MM.1S (cell line): ENCODE measurements at regions not wholly inside any gene's neighbourhood (a gene's known extent, or its start where the extent isn't known, plus 50 kb on each side); places are given as distances from the start of the nearest gene placed in this dataset.

Experiments used
- DNase-seq: peaks from one replicate; pipeline ENCODE4 v3.0.0-alpha.2; 2015
- H2AFZ ChIP-seq: fragments of 300-600 bp; sonication (generic); 2 replicates; pipeline ENCODE4 v1.6.0; 2016; ENCODE audit warnings: antibody characterized with exemption, low read length
- H3F3A ChIP-seq: fragments of 300-600 bp; sonication (generic); 2 replicates; pipeline ENCODE4 v1.6.1; 2016; ENCODE audit warnings: mild to moderate bottlenecking, antibody characterized with exemption, low read length, moderate library complexity, mixed read lengths; ENCODE audit not compliant: insufficient read depth
- H3K27ac ChIP-seq: fragments of 300-600 bp; sonication (generic); 2 replicates; pipeline ENCODE4 v1.5.1; 2016; ENCODE audit warnings: mild to moderate bottlenecking, low read length
- H3K27me3 ChIP-seq: fragments of 300-600 bp; sonication (generic); replicated peaks from 2 replicates; pipeline ENCODE4 v1.6.0; 2016; ENCODE audit warnings: low read length; ENCODE audit not compliant: insufficient read depth
- H3K36me3 ChIP-seq: fragments of 300-600 bp; sonication (generic); replicated peaks from 2 replicates; pipeline ENCODE4 v1.6.1; 2016; ENCODE audit warnings: mild to moderate bottlenecking, low read length, mixed read lengths; ENCODE audit not compliant: insufficient read depth
- H3K4me1 ChIP-seq: fragments of 300-600 bp; sonication (generic); 2 replicates; pipeline ENCODE4 v1.6.1; 2016; ENCODE audit warnings: low read length, mixed read lengths
- H3K4me2 ChIP-seq: fragments of 300-600 bp; sonication (generic); 2 replicates; pipeline ENCODE4 v1.6.0; 2016; ENCODE audit warnings: low read depth, low read length
- H3K4me3 ChIP-seq: fragments of 300-600 bp; sonication (generic); 2 replicates; pipeline ENCODE4 v1.5.1; 2016; ENCODE audit warnings: low read length, mixed read lengths
- H3K79me2 ChIP-seq: fragments of 300-600 bp; sonication (generic); 2 replicates; pipeline ENCODE4 v1.6.1; 2016; ENCODE audit warnings: mixed run types, low read length, mixed read lengths
- H3K9ac ChIP-seq: fragments of 300-600 bp; sonication (generic); 2 replicates; pipeline ENCODE4 v1.6.1; 2016; ENCODE audit warnings: low read length, mixed read lengths
- H3K9me2 ChIP-seq: fragments of 300-600 bp; sonication (generic); replicated peaks from 2 replicates; pipeline ENCODE4 v1.6.1; 2016; ENCODE audit warnings: mild to moderate bottlenecking, low read length, mixed read lengths; ENCODE audit not compliant: insufficient read depth
- H3K9me3 ChIP-seq: fragments of 300-600 bp; sonication (generic); replicated peaks from 2 replicates; pipeline ENCODE4 v1.6.1; 2016; ENCODE audit warnings: mild to moderate bottlenecking, low read length, mixed read lengths; ENCODE audit not compliant: insufficient read depth
- H4K20me1 ChIP-seq: fragments of 300-600 bp; sonication (generic); 2 replicates; pipeline ENCODE4 v1.6.1; 2016; ENCODE audit warnings: mild to moderate bottlenecking, low read length, moderate library complexity, mixed read lengths; ENCODE audit not compliant: insufficient read depth
- CTCF ChIP-seq: fragments of 300-600 bp; sonication (generic); IDR thresholded peaks from 2 replicates; pipeline ENCODE4 v1.5.1; 2016; ENCODE audit warnings: antibody characterized with exemption, low read length, mixed read lengths
- EZH2 ChIP-seq: fragments of 300-600 bp; sonication (generic); optimal IDR thresholded peaks from 2 replicates; pipeline ENCODE3; 2017; ENCODE audit warnings: low read depth, mild to moderate bottlenecking, antibody characterized with exemption, low read length, mixed read lengths
- EZH2phosphoT487 ChIP-seq: fragments of 300-600 bp; sonication (generic); IDR thresholded peaks from 2 replicates; pipeline ENCODE4 v1.6.1; 2018; ENCODE audit warnings: antibody characterized with exemption, low read length

GRCh38 chr6:44543664-44544063, 156.2 kb downstream of the CDC5L start:
- H3K79me2 ChIP-seq, result no peaks in the 10 kb centered on the region
- H3K9me2 ChIP-seq, result no peaks in the 10 kb centered on the region
- no peak overlapping the region for H3K9ac ChIP-seq
- H3K4me2 ChIP-seq, result no peak overlapping the region
- no peaks in the 10 kb centered on the region for H3F3A ChIP-seq
- no peaks in the 10 kb centered on the region for H3K36me3 ChIP-seq
- H3K4me3 ChIP-seq, result no peak overlapping the region
- H3K27ac ChIP-seq, result no peak overlapping the region
- H3K4me1 ChIP-seq, result no peaks in the 10 kb centered on the region
- no peak overlapping the region for H2AFZ ChIP-seq
- no peaks in the 10 kb centered on the region for H3K9me3 ChIP-seq
- DNase-seq, result no peak
- no peaks in the 10 kb centered on the region for H4K20me1 ChIP-seq
- TF ChIP-seq EZH2 (no peak), EZH2phosphoT487 (no peak), CTCF (no peak)
- no peaks in the 10 kb centered on the region for H3K27me3 ChIP-seq

DNA sequence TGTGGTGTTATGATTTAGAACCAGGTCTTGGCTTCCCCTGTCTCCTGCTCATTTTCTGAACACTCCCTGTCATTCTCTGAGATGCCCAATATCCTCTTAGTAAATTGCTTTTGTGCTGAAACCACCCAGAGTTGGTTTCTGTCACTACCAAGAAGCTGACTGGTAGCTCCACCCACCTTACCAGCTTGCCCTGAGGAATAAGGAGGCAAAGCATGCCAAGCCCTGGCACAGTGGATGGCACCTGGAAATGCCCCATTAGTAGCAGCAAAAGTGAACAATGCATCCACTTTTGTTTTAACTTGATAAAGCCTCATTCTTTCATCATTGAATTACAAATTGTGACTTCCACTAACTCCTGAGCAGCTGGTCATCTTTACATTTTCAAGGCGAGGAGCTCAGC, 157.7 kb downstream of the CDC5L start:
- no peak overlapping the region for H3K4me3 ChIP-seq
- no peaks in the 10 kb centered on the region for H3K9me3 ChIP-seq
- no peaks in the 10 kb centered on the region for H3K4me1 ChIP-seq
- no peaks in the 10 kb centered on the region for H4K20me1 ChIP-seq
- H3K36me3 ChIP-seq, result no peaks in the 10 kb centered on the region
- no peak for DNase-seq
- no peak overlapping the region for H2AFZ ChIP-seq
- no peaks in the 10 kb centered on the region for H3F3A ChIP-seq
- no peak overlapping the region for H3K4me2 ChIP-seq
- no peak overlapping the region for H3K27ac ChIP-seq
- H3K9ac ChIP-seq, result no peak overlapping the region
- no peaks in the 10 kb centered on the region for H3K9me2 ChIP-seq
- H3K79me2 ChIP-seq, result no peaks in the 10 kb centered on the region
- no peak for TF ChIP-seq EZH2phosphoT487
- no peak for TF ChIP-seq CTCF
- TF ChIP-seq EZH2, result no peak
- H3K27me3 ChIP-seq, result no peaks in the 10 kb centered on the region

DNA sequence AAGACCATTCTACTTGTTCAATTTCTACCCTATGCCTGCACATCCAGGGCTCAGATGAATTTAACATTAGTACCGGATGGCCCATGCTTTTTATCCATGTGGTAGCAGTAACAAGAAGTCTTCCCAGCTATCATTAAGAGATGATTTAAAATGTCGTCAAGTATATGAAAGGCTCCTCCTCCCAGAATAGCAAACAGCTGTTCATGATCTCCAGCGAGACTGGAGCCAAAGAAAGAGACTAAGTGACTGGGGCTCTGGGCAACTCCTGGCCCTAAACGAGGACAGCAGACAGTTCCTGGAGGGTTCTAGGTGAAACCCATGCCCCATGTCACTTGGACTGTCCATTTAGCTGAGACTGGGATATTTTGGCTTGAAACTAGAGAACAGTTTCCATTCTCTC, 160.8 kb downstream of the CDC5L start:
- H3K36me3 ChIP-seq, result no peaks in the 10 kb centered on the region
- H3K9me3 ChIP-seq, result no peaks in the 10 kb centered on the region
- H3K4me3 ChIP-seq, result no peak overlapping the region
- no peaks in the 10 kb centered on the region for H3F3A ChIP-seq
- no peak overlapping the region for H2AFZ ChIP-seq
- no peaks in the 10 kb centered on the region for H3K4me1 ChIP-seq
- H3K4me2 ChIP-seq, result no peak overlapping the region
- no peaks in the 10 kb centered on the region for H3K9me2 ChIP-seq
- H3K27ac ChIP-seq, result no peak overlapping the region
- H4K20me1 ChIP-seq, result no peaks in the 10 kb centered on the region
- H3K9ac ChIP-seq, result no peak overlapping the region
- DNase-seq, result no peak
- H3K27me3 ChIP-seq, result no peaks in the 10 kb centered on the region
- no peaks in the 10 kb centered on the region for H3K79me2 ChIP-seq
- TF ChIP-seq EZH2phosphoT487, result no peak
- no peak for TF ChIP-seq EZH2
- TF ChIP-seq CTCF, result no peak

GRCh38 chr6:44549516-44549915, 162.0 kb downstream of the CDC5L start:
- H3K4me1 ChIP-seq, result no peaks in the 10 kb centered on the region
- H3K9me3 ChIP-seq, result no peaks in the 10 kb centered on the region
- no peaks in the 10 kb centered on the region for H3K79me2 ChIP-seq
- H4K20me1 ChIP-seq, result no peaks in the 10 kb centered on the region
- no peaks in the 10 kb centered on the region for H3K36me3 ChIP-seq
- no peak overlapping the region for H2AFZ ChIP-seq
- H3K27ac ChIP-seq, result no peak overlapping the region
- H3K9ac ChIP-seq, result no peak overlapping the region
- H3K4me2 ChIP-seq, result no peak overlapping the region
- DNase-seq, result no peak
- no peaks in the 10 kb centered on the region for H3K27me3 ChIP-seq
- TF ChIP-seq CTCF (no peak), EZH2phosphoT487 (no peak), EZH2 (no peak)
- no peaks in the 10 kb centered on the region for H3F3A ChIP-seq
- no peaks in the 10 kb centered on the region for H3K9me2 ChIP-seq
- H3K4me3 ChIP-seq, result no peak overlapping the region
